AG09309 (cell line): ENCODE measurements at regions not wholly inside any gene's neighbourhood (a gene's known extent, or its start where the extent isn't known, plus 50 kb on each side); places are given as distances from the start of the nearest gene placed in this dataset.

Experiments used
- DNase-seq: peaks from one replicate; pipeline ENCODE4 v3.0.0-alpha.2; 2010; ENCODE audit warnings: low read depth
- H3K4me3 ChIP-seq: 2 replicates; pipeline ENCODE4 v1.5.1; 2011; ENCODE audit warnings: mild to moderate bottlenecking, low read depth, low read length, moderate library complexity; ENCODE audit not compliant: control insufficient read depth
- CTCF ChIP-seq: IDR thresholded peaks from 2 replicates; pipeline ENCODE4 v1.5.1; 2011; ENCODE audit warnings: mild to moderate bottlenecking, low read depth, low read length, inconsistent platforms; ENCODE audit not compliant: insufficient read depth, control insufficient read depth; ENCODE audit errors: missing control alignments

DNA sequence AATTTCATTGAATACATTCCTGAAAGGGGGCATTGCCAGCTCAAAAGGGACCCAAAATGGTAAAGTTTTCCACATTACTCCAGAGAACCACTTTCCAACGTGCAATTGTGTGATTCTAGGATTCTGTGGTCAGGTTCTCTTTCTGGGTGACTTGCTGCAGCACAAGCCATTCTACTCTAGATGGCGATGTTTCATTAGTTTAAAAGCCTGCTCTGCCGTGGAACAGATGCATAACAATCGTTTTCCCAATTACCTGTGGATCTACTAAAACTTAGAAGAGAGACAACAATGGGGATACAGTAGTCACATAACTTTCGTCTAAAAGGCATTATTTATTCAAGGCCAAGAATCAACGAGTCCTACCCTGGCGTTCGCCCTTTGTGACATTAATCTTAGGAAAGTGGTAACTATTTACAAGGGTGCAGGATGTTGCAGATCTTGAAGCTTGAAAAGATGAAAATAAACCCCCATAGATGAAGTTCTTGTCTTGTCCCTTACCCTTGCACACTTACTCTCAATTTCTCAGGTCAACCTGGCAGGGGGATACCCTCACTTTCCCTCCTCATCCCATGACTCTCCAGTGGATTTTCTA is 400.9 kb downstream of the SNAPC1 start:
- peak; percentile 7 for DNase-seq
- H3K4me3 ChIP-seq, result no peak overlapping the region
- TF ChIP-seq CTCF, result peak; percentile 82

GRCh38 chr14:62168564-62169155 is 406.4 kb downstream of the SNAPC1 start:
- no peak overlapping the region for H3K4me3 ChIP-seq
- peak; percentile 17 for TF ChIP-seq CTCF
- DNase-seq, result no peak

DNA sequence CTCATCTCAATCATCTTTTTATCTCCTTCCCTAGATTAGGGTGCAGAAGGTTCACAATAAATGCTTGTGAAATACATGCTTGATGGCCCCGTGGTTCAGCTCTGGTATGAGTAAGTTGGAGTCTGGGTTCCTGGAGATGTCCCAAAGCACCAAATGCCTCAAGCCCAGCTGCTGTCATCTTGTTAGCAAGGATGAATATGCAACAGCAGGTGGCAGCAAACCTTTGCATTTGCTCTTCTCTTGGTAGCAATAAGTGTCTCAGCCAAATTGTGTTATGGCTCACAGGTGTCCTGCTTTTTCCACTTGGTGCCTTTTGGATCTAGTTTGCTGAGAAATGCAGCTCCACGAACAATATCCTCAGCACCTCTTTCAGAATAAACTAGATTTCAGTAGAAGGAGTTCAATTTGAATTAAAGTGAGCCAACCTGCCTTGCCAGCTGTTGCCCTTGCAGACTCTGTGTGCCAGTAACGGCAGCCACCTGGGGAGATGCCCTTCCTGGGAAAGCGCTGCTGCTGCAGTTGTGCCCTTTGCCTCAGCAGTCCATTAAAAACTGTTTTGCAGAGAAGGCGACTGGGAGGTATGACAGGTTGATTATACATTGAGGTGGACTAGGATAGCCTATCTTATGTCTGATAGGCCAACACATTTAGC is 417.3 kb downstream of the SNAPC1 start:
- peak; percentile 70 for TF ChIP-seq CTCF
- no peak overlapping the region for H3K4me3 ChIP-seq
- peak; percentile 80 for DNase-seq

GRCh38 chr14:62181591-62181990 is 419.4 kb downstream of the SNAPC1 start:
- no peak for TF ChIP-seq CTCF
- no peak for DNase-seq
- no peak overlapping the region for H3K4me3 ChIP-seq

DNA sequence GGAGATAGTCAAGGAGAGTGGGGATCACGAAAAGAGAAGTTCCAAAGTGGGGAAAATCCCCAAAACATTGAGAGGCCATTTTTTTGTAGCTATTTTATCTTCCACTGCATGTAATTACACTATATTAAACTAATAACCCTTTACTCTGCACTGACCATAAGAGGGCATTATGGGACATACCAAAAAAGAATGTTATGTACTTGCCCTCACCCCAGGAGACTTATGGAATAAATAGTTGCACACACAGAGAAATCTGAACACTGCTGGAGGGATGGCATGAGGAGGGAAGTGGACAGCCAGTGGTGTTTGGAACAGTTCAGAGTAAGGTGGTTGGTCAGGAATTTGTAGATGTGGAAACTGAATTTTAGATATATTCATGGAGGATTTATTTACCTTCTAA is 422.9 kb downstream of the SNAPC1 start:
- no peak overlapping the region for H3K4me3 ChIP-seq
- DNase-seq, result no peak
- no peak for TF ChIP-seq CTCF

DNA sequence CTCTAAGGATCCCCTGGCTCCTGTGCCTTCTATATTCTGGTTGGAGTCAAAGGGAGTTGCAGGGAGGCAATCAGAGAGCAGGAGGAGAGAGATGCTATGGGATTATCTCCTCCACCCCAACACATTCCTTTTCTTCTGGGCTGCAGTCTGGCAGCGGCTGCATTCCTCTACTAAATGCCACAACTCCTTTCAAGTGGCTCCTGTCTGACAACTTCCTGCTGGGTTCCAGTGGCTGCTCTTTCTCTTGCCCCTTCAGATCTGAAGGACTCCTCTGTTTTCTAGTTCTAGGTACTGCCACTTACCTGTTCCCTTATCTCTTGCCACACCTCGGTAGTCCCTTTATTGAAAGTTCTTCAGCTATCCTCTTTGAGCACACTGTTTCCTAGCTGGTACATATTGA is 425.0 kb downstream of the SNAPC1 start:
- H3K4me3 ChIP-seq, result no peak overlapping the region
- no peak for DNase-seq
- no peak for TF ChIP-seq CTCF
